ENCODE measurements at regions not wholly inside any gene's neighbourhood (a gene's known extent, or its start where the extent isn't known, plus 50 kb on each side); places are given as distances from the start of the nearest gene placed in this dataset.

DNA sequence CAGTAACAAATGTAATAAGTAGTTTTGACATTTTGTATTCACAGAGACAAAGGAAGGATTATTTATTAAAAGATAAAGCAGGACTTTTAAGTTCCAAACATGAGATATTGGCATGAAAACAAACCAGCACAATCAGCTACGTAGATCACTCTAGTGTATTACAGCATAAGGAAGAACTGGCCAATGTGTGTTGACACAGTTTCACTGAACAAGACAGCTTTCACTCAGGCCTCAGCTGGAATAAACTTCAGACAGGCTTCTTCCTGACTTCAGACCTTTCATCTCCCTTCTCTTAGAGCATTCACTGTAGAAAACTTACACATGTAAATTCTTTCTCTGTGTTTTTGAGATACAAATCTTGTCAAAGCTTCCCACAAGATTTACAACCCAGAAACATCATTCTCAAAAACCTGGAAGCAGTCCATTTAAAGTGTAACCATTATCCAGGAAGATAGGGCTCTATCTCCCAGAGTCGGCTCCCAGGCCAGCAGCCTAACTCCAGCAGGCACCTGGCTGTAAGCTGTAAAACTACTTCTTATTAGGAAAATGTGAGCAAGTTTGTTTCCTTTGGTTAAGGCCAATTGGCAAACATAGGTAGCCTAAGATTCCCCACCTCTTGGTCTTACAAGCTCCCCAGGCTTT, 768.3 kb upstream of the CDH7 start:
- no peak for DNase-seq

- no peak for DNase-seq
Observed at GRCh38 chr18:64981915-64982314, 768.9 kb upstream of the CDH7 start.

DNA sequence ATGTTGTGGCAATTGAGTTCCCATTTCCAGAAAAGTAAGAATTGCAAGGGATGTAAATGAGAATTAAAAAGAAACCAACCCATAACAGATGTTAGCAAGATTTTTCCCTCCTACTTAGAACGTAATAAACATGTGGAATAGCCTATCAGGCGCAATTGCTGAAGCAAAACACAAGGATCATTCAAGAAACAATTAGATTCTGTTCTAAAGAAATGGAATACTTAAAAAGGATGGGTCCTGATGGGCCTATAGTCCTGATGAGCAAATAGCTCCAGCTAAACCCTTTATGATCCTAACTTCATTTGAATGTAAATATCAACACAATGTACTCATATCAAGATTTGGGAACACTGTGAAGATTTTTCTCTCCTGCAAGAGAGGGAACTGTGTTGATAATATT, 771.0 kb upstream of the CDH7 start:
- no peak for DNase-seq

DNA sequence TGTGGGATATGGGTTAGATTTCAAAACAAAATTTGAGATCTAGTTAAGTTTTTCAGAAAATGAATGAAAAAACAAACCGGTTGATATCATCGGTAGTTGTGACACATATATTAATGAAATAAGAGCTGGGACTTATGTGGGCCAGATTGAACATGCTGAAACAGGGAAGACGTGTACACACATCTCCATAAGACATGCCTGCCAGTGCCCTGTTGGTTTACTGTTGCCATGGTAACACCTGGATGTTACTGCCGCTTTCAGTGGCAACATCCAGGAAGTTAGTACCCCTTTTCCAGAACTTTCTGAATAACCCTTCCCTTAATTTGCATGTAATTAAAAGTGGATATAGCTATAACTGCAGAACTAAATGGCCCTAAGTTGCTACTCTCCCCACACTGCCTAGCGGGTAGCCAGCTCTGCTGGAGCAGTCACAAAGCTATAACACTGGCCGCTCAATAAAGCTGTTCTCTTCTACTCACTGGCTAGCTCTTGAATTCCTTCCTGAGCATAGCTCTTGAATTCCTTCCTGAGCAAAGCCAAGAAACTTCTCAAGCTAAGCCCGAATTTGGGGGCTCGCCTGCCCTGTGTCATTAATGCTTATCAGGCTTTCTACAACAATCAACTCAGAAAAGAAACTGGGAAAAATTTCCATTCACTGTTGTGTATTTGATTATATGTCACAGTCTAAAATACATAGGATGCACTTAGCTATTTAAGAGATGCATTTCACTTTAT, 776.3 kb upstream of the CDH7 start:
- DNase-seq = no peak

DNA sequence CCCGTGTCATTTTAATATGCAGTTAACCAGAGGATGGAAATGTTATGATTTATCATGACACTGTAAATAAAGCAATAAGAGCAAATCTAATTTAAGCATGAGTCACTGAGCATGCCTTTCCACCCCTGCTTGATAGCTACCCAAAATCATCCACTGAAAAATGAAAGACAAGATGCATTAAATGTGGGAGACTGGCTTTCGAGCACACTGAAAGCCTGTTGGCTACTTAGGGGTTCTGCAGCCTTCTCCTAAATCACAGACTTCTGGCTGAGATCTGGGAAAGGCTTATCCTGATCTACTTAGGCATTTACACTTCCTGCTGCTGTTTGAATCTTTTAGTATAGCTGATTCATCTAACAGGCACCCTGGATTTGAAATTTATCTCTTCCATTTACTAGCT, 778.3 kb upstream of the CDH7 start:
- no peak for DNase-seq

GRCh38 chr18:64966667-64967066, 784.1 kb upstream of the CDH7 start:
- DNase-seq = no peak

- DNase-seq = no peak
Observed at GRCh38 chr18:64956465-64956864, 794.3 kb upstream of the CDH7 start.

GRCh38 chr18:64949885-64950284, 800.9 kb upstream of the CDH7 start:
- no peak for DNase-seq

DNA sequence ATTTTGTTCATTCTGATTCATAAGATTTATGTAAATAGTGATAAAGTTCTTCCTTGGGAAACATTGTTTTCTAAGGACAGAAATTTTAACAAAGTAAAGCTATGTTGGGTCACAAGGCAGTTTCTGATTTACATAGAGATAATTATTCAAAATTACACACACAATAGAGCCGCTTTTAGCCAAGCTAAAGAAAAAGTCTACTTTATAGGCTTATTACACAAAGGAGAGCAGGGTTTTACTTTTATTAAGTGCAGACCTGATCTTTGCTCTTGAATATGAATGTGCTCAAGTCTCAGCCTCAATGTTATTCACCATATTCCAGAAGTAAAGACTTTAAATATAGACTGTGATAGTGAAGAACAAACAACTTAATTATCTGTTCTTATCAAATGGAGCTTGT, 787.8 kb upstream of the LINC00305 start:
- no peak for DNase-seq

GRCh38 chr18:64929036-64929435, 780.1 kb upstream of the LINC00305 start:
- no peak for DNase-seq

GRCh38 chr18:64919971-64920570, 771.2 kb upstream of the LINC00305 start:
- DNase-seq = no peak

DNA sequence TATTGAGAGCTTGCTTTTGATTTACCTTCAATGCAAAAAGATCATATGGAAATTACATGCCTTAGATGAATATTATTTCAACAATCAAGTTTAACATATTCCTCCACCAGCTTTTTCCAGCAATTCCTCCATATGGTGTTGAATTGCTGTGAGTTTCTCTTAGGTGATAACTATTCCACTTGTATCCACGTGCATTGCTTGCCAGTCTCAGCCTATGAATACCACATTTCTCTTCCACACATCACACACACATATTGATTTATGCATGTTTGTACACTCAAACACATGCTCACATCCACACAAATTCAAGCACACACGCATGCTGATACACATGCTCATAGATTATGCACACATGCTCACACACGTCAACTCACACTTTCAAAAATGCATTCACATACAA, 770.0 kb upstream of the LINC00305 start:
- no peak for DNase-seq

DNA sequence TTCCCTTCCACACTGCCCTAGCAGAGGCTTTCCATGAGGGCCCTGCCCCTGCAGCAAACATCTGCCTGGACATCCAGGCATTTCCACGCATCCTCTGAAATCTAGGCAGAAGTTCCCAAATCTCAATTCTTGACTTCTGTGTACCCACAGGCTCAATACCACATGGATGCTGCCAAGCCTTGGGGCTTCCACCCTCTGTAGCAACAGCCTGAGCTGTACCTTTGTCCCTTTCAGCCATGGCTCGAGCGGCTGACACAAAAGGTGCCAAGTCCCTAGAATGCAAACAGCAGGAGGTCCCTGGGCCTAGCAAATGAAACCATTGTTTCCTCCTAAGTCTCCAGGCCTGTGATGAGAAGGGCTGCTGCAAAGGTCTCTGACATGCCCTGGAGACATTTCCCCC, 744.5 kb upstream of the LINC00305 start:
- no peak for DNase-seq

DNA sequence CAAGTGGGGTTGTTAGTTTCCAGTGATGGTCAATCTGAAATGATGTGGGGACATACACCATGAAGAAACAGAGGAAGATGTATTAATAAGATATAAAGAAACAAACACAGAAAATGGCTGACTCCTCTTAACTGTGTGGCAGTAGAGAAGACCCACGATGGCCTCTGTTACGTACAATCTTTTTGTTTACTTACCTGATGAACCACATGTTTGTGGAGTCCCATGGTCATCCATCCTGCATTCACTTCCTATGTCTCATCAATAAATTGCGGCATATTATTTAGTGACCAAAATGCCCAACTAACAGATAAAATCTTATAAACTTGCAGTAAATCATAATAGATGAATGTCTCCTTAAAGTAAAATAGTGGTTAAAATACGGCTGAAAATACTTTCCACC, 740.1 kb upstream of the LINC00305 start:
- no peak for DNase-seq

- no peak for DNase-seq
Observed at GRCh38 chr18:64886995-64887394, 738.1 kb upstream of the LINC00305 start.

- DNase-seq = no peak
Observed at GRCh38 chr18:64882896-64883295, 734.0 kb upstream of the LINC00305 start.

GRCh38 chr18:64876833-64877232, 727.9 kb upstream of the LINC00305 start:
- DNase-seq = no peak

DNA sequence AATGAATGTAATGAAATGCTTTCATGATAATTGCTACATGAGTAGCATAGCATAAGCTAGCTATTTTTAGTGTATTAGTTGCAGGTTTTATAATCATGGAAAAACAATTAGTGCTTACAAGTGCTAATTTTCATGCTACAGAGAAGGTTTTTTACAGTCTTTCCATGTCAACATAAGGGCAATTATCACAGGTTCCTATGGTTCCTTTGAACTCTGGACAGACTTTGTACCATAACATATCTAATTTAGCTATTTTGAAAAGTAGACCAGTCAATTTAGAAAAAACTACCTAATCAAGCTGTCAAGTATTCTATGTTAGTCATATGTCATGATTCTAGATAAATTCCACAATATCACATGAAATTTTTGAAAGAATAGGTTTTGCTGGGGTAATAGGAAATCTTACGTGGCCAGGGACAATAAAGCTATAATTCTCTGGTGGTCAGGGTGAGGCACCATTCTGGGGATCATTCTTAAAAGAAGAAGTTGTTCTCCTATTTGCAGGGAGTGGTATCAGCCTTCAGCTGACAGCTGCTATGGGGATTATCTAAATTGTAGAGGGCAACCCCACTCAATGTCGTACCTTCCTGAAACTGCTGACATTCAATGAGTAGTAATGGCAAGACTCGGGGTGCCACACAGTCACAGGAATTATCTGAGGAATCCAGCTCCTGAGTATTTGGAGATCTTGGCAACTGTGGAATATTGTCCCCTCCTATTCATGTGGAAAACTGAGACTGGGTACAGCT, 724.0 kb upstream of the LINC00305 start:
- no peak for DNase-seq

DNA sequence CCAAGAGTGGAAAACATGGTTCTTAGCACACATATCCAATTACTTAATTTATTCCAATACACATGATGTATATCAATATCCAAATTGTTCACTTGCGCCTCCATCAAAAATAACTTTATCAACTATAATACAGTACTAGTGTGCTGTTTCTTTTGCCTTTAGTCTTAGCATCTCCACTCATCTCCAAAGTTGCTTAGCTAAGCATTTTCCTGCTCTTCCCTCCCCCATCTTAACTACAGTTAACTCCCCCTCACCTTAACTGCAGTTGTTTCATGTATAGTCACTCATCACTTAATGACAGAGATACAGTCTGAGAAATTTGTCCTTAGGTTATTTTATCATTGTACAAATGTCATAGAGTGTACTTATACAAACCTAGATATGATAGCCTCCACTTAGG, 705.2 kb upstream of the LINC00305 start:
- DNase-seq = no peak

DNA sequence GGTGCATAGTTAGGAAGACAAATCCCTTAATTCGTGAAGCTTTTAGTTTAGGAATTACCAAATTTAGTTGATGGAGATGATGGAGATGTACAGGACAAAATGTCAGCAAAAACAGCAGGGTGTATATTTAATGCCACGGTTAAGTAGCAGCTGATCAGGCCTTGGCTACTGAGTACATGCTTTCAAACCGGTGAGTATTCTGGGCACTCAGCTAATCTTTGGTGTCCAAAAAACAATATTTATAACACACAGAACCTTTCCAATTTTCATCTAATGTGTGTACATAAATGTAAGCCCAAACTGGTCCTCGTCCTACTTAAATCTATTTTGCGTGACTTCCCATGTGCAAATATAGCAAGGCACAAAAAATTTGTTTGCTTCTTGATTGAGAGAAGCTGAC, 703.4 kb upstream of the LINC00305 start:
- no peak for DNase-seq

GRCh38 chr18:64851726-64852125, 702.8 kb upstream of the LINC00305 start:
- DNase-seq = no peak

- no peak for DNase-seq
Observed at GRCh38 chr18:64850791-64851190, 701.9 kb upstream of the LINC00305 start.

DNA sequence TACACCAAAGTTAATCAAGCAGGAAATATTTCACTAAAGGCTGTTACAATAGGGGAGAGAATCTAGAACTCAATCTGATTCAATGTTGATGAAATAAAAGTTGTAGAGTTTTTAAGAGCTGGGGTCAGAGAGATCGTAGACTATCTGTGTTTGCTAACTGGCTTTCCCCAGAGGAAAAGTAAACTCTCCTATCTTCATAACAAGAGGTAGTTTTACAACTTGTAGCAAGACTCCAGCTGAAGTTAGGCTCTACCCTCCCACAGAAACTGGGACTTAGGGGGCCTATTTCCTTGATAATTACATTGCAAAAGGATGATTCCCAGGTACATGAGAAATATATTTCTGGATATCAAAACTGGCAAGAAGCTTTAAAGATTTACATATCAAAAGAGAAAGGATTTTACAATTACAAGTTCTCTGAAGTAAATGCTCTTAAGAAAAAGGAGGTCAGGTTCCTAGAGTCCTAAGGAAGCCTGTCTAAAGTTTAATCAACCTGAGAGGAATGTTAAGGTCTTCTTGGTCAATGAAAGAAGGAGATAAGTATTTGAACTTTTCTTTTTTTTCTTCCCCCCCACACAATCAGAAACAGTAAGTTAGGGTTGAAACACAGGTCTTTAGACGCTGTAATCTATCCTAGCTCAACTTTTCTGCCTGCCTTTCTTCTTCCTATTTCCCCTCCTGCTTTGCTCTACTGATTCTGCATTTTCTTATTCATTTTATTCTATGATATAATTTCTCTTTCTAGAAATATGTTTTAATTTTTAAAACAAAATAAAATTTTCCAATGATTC, 692.2 kb upstream of the LINC00305 start:
- no peak for DNase-seq

All from CD4-positive, alpha-beta T cell treated with Interferon gamma for 1 hour (primary cell).